Endothelial cell (in vitro differentiated cells): ENCODE measurements at regions not wholly inside any gene's neighbourhood (a gene's known extent, or its start where the extent isn't known, plus 50 kb on each side); places are given as distances from the start of the nearest gene placed in this dataset.

ENCODE experiments used
- DNase-seq: peaks from one replicate; pipeline ENCODE4 v3.0.0; 2021; ENCODE audit warnings: low spot score
- H3K27ac Mint-ChIP-seq: one replicate; pipeline ENCODE4 v1.8.0; 2021; ENCODE audit warnings: mixed read lengths, inconsistent platforms; ENCODE audit not compliant: unreplicated experiment
- H3K27me3 Mint-ChIP-seq: one replicate; pipeline ENCODE4 v1.8.0; 2021; ENCODE audit warnings: mild to moderate bottlenecking, moderate library complexity, mixed read lengths, inconsistent platforms; ENCODE audit not compliant: unreplicated experiment
- H3K36me3 Mint-ChIP-seq: one replicate; pipeline ENCODE4 v1.8.0; 2021; ENCODE audit warnings: mild to moderate bottlenecking, low read depth, mixed read lengths, inconsistent platforms; ENCODE audit not compliant: unreplicated experiment
- H3K4me1 Mint-ChIP-seq: one replicate; pipeline ENCODE4 v1.8.0; 2021; ENCODE audit warnings: mild to moderate bottlenecking, mixed read lengths, inconsistent platforms; ENCODE audit not compliant: unreplicated experiment
- H3K4me3 Mint-ChIP-seq: one replicate; pipeline ENCODE4 v1.8.0; 2021; ENCODE audit warnings: mild to moderate bottlenecking, mixed read lengths, inconsistent platforms; ENCODE audit not compliant: unreplicated experiment
- H3K9me3 Mint-ChIP-seq: one replicate; pipeline ENCODE4 v1.8.0; 2021; ENCODE audit warnings: mixed read lengths, inconsistent platforms; ENCODE audit not compliant: unreplicated experiment
- TF ChIP-seq, protein P1 (sequence below): fragments of 200-600 bp; sonication (generic); IDR thresholded peaks from one replicate; pipeline ENCODE4 v1.5.0; 2021; ENCODE audit warnings: antibody characterized with exemption; ENCODE audit not compliant: unreplicated experiment

DNA sequence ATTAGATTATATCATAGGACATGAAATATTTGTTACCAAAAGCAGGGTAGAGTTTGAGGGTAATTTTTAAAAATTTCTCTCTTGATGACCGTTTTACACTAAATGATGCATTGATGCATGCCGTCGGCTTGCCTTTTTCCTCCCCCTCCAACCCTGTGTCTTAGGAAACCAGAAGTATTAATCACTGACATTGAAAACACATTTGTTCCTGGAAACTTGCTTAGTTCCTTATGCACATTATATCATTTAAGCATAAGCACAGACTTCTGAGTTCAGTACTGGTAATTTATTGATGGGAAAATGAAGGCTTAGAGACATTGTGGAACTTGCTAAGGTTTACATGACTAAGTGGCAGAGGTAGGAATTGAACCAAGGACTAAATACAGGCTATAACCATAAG lies 206.3 kb upstream of the SPHKAP start:
- Mint-ChIP-seq H3K9me3 (peaks cover 6% of the 10 kb centered on the region), H3K27ac (no peak overlapping the region), H3K4me3 (no peak overlapping the region), H3K4me1 (no peaks in the 10 kb centered on the region), H3K36me3 (peaks cover 4% of the 10 kb centered on the region), H3K27me3 (peaks cover 2% of the 10 kb centered on the region)
- TF ChIP-seq, protein P1, sequence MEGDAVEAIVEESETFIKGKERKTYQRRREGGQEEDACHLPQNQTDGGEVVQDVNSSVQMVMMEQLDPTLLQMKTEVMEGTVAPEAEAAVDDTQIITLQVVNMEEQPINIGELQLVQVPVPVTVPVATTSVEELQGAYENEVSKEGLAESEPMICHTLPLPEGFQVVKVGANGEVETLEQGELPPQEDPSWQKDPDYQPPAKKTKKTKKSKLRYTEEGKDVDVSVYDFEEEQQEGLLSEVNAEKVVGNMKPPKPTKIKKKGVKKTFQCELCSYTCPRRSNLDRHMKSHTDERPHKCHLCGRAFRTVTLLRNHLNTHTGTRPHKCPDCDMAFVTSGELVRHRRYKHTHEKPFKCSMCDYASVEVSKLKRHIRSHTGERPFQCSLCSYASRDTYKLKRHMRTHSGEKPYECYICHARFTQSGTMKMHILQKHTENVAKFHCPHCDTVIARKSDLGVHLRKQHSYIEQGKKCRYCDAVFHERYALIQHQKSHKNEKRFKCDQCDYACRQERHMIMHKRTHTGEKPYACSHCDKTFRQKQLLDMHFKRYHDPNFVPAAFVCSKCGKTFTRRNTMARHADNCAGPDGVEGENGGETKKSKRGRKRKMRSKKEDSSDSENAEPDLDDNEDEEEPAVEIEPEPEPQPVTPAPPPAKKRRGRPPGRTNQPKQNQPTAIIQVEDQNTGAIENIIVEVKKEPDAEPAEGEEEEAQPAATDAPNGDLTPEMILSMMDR: no peak
- DNase-seq: no peak

DNA sequence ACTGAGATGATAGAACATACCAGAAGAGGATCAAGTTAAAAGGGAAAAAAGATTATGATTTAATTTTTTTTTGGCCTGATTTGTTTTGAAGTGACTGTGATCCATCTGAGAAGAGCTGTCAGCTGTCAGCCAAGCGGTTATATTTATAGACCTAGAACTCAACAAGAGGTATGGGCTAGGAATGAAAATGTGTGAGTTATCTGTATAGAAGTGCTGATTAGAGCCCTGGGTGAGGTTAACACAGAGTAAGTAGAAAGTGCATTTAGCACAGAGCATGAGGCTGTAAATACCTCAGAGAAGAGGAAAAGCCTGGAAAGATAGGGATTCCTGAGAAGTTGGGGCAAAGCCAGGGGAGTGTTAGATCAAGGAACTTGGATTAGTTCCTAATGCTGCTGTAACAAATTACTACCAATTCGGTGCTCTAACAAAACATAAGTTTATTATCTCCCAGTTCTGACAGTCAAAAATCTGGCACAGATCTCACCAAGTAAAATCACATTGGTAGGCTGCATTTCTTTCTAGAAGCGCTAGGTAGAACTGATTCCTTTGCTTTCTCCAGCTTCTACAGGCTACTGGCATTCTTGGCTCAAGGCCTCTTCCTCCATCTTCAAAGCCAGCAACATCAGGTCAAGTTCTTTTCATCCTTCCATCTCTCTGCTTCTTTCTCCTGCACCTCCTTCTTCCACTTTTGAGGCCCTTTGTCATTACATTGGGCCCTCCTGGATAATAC lies 197.4 kb upstream of the SPHKAP start:
- Mint-ChIP-seq H3K9me3 (no peaks in the 10 kb centered on the region), H3K36me3 (no peaks in the 10 kb centered on the region), H3K27me3 (no peaks in the 10 kb centered on the region), H3K27ac (no peak overlapping the region), H3K4me1 (no peaks in the 10 kb centered on the region), H3K4me3 (no peak overlapping the region)
- TF ChIP-seq, protein P1: no peak
- DNase-seq: no peak

DNA sequence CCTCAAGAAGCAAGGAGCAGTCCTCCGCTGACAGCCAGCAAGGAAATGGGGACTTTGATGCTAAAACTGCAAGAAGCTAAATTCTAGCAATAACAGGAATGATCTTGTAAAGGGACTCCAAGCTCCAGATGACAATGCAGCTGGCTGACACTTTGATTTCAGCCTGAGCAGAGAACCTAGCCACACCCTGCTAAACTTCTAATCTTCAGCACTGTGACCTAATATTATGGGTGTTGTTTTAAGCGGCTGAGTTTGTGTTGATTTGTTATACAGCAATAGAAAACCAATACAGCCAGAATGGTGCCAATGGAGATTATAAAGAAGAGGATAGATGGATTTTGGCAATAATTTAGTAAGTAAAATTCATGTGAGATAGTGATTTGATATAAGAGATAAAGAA lies 196.7 kb upstream of the SPHKAP start:
- no peak overlapping the region for H3K27ac Mint-ChIP-seq
- no peak for DNase-seq
- no peaks in the 10 kb centered on the region for H3K4me1 Mint-ChIP-seq
- no peak overlapping the region for H3K4me3 Mint-ChIP-seq
- H3K27me3 Mint-ChIP-seq: no peaks in the 10 kb centered on the region
- no peaks in the 10 kb centered on the region for H3K36me3 Mint-ChIP-seq
- TF ChIP-seq, protein P1: no peak
- H3K9me3 Mint-ChIP-seq: no peaks in the 10 kb centered on the region

DNA sequence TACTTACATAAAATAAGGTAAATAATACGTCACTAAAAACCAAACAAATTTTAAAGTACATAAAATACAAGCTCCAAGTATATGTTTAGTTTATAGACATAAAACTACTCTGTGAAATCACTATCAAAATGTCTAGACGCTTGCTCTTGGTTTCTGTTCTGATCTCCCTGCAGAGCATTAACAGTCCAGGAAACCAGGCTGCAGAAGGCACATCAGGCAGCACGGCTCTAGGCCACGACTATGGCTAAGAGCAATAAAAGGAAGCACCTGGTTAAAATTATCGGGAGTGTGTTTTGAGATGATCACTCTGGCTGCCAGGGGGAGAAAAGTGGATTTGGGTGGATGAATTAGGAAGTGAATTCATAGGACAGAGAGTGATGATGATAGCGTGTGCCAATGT lies 196.0 kb upstream of the SPHKAP start:
- Mint-ChIP-seq H3K27ac (no peak overlapping the region), H3K4me1 (no peaks in the 10 kb centered on the region), H3K36me3 (no peaks in the 10 kb centered on the region), H3K4me3 (no peak overlapping the region), H3K9me3 (no peaks in the 10 kb centered on the region), H3K27me3 (no peaks in the 10 kb centered on the region)
- TF ChIP-seq, protein P1: no peak
- DNase-seq: no peak

DNA sequence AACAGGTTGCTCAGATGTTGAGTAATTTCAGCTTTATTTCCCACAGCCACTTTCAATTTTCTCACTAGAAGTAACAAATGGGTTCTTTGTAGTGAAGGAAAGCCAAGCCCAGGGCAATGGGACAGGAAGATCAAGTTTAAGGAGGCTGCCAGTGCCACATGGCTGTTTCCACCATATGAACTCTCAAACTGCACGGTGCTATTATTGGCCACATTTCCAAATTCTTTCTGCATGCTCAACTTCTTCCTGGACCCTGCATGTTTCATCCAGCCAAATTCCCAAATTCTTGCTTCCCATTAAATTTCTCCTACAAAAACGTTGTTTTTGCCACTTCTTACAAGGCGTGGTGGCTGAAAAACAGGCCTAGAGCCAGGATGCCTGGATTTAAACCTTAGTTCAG lies 193.3 kb upstream of the SPHKAP start:
- Mint-ChIP-seq H3K27me3 (no peaks in the 10 kb centered on the region), H3K4me1 (no peaks in the 10 kb centered on the region), H3K27ac (no peak overlapping the region), H3K36me3 (no peaks in the 10 kb centered on the region), H3K9me3 (no peaks in the 10 kb centered on the region), H3K4me3 (no peak overlapping the region)
- TF ChIP-seq, protein P1: no peak
- DNase-seq: no peak
